Fibroblast of lung (primary cell): ENCODE measurements at regions not wholly inside any gene's neighbourhood (a gene's known extent, or its start where the extent isn't known, plus 50 kb on each side); places are given as distances from the start of the nearest gene placed in this dataset.

Source experiments
- DNase-seq, 2 donors: peaks; one replicate each; pipeline versions ENCODE4 v3.0.0 to v3.0.0-alpha.2; 2010; ENCODE audit warnings: low read depth in 2 of 2
- H2AFZ ChIP-seq: 2 replicates; pipeline ENCODE4 v1.5.1; 2012; ENCODE audit warnings: low read length, control low read depth, inconsistent platforms
- H3K27ac ChIP-seq: 2 replicates; pipeline ENCODE4 v1.5.1; 2011; ENCODE audit warnings: low read length, control low read depth; ENCODE audit not compliant: insufficient read depth
- H3K27me3 ChIP-seq: 2 replicates; pipeline ENCODE4 v1.5.1; 2011; ENCODE audit warnings: mild to moderate bottlenecking, low read length; ENCODE audit not compliant: control insufficient read depth, insufficient read depth
- H3K36me3 ChIP-seq: 2 replicates; pipeline ENCODE4 v1.5.1; 2011; ENCODE audit warnings: low read length; ENCODE audit not compliant: control insufficient read depth, insufficient read depth
- H3K4me1 ChIP-seq: 2 replicates; pipeline ENCODE4 v1.5.1; 2011; ENCODE audit warnings: low read length; ENCODE audit not compliant: control insufficient read depth, insufficient read depth; ENCODE audit errors: extremely low read depth
- H3K4me2 ChIP-seq: 2 replicates; pipeline ENCODE4 v1.5.1; 2011; ENCODE audit warnings: low read length, control low read depth; ENCODE audit not compliant: insufficient read depth; ENCODE audit errors: extremely low read depth
- H3K4me3 ChIP-seq, 4 experiments: fragments of 200-600 bp in 1 of 4; sonication (generic) in 1 of 4; replicated peaks in 1 of 4; 2 replicates each; pipeline ENCODE4 v1.5.1; 2011 to 2016; ENCODE audit warnings: low read length in 4 of 4, low read depth in 3 of 4, mild to moderate bottlenecking in 3 of 4, control low read depth in 2 of 4, inconsistent platforms in 1 of 4, mixed read lengths in 1 of 4; ENCODE audit not compliant: insufficient read depth in 1 of 4; ENCODE audit errors: control extremely low read depth in 1 of 4
- H3K79me2 ChIP-seq: 2 replicates; pipeline ENCODE4 v1.5.1; 2012; ENCODE audit warnings: mild to moderate bottlenecking, low read length, inconsistent platforms; ENCODE audit not compliant: control insufficient read depth, insufficient read depth
- H3K9ac ChIP-seq: 2 replicates; pipeline ENCODE4 v1.5.1; 2011; ENCODE audit warnings: mild to moderate bottlenecking, low read length, control low read depth; ENCODE audit not compliant: insufficient read depth
- H3K9me3 ChIP-seq: 2 replicates; pipeline ENCODE4 v1.5.1; 2012; ENCODE audit warnings: low read depth, low read length; ENCODE audit not compliant: control insufficient read depth, insufficient read depth
- H4K20me1 ChIP-seq: 2 replicates; pipeline ENCODE4 v1.5.1; 2011; ENCODE audit warnings: low read length; ENCODE audit not compliant: control insufficient read depth, insufficient read depth; ENCODE audit errors: extremely low read depth
- CTCF ChIP-seq, 2 donors: IDR thresholded peaks in 1 of 2; conservative IDR thresholded peaks in 1 of 2; 1 replicate in 1 of 2; 2 replicates in 1 of 2; pipeline ENCODE4 v1.5.1; 2011 to 2012; ENCODE audit warnings: low read length in 2 of 2, control low read depth in 1 of 2, inconsistent platforms in 1 of 2, low read depth in 1 of 2, mild to moderate bottlenecking in 1 of 2
- EZH2 ChIP-seq: IDR thresholded peaks from 2 replicates; pipeline ENCODE4 v1.5.1; 2012; ENCODE audit warnings: low read length, control low read depth, mild to moderate bottlenecking; ENCODE audit errors: missing control alignments

GRCh38 chr5:68946728-68947127 is 147.1 kb upstream of the SLC30A5 start:
- H3K4me2 ChIP-seq: no peak overlapping the region
- H3K27ac ChIP-seq: no peak overlapping the region
- no peaks in the 10 kb centered on the region for H3K4me1 ChIP-seq
- H2AFZ ChIP-seq: no peak overlapping the region
- DNase-seq: no peak
- no peaks in the 10 kb centered on the region for H3K36me3 ChIP-seq
- no peaks in the 10 kb centered on the region for H3K79me2 ChIP-seq
- H3K27me3 ChIP-seq: peaks cover 4% of the 10 kb centered on the region
- no peaks in the 10 kb centered on the region for H4K20me1 ChIP-seq
- no peak overlapping the region for H3K9ac ChIP-seq
- TF ChIP-seq CTCF (conservative IDR thresholded peaks at IDR 0.05 in 1 of 2, IDR thresholded peaks at IDR 0.05 in 1 of 2; ENCODE audit: low read depth in 1 of 2, low read length in 2 of 2) (no peak), EZH2 (no peak)
- H3K4me3 ChIP-seq: no peak overlapping the region
- no peaks in the 10 kb centered on the region for H3K9me3 ChIP-seq

- Histone ChIP-seq H3K9me3 (no peaks in the 10 kb centered on the region), H3K4me3 (no peak overlapping the region), H3K9ac (no peak overlapping the region), H3K36me3 (no peaks in the 10 kb centered on the region), H3K79me2 (no peaks in the 10 kb centered on the region), H3K27me3 (peaks cover 4% of the 10 kb centered on the region), H3K4me2 (no peak overlapping the region), H2AFZ (no peak overlapping the region), H3K27ac (no peak overlapping the region), H4K20me1 (no peaks in the 10 kb centered on the region), H3K4me1 (no peaks in the 10 kb centered on the region)
- no peak for DNase-seq
- TF ChIP-seq EZH2 (no peak), CTCF (conservative IDR thresholded peaks at IDR 0.05 in 1 of 2, IDR thresholded peaks at IDR 0.05 in 1 of 2; ENCODE audit: low read depth in 1 of 2, low read length in 2 of 2) (no peak)
Measured at GRCh38 chr5:68947986-68948385, 145.8 kb upstream of the SLC30A5 start.

- Histone ChIP-seq H3K4me3 (no peak overlapping the region), H3K9me3 (no peaks in the 10 kb centered on the region), H3K36me3 (no peaks in the 10 kb centered on the region), H2AFZ (no peak overlapping the region), H3K27me3 (peaks cover 4% of the 10 kb centered on the region), H3K4me2 (no peak overlapping the region), H3K27ac (no peak overlapping the region), H3K79me2 (no peaks in the 10 kb centered on the region), H3K4me1 (no peaks in the 10 kb centered on the region), H3K9ac (no peak overlapping the region), H4K20me1 (no peaks in the 10 kb centered on the region)
- no peak for DNase-seq
- TF ChIP-seq CTCF (conservative IDR thresholded peaks at IDR 0.05 in 1 of 2, IDR thresholded peaks at IDR 0.05 in 1 of 2; ENCODE audit: low read depth in 1 of 2, low read length in 2 of 2) (no peak), EZH2 (no peak)
Measured at GRCh38 chr5:68949256-68949655, 144.6 kb upstream of the SLC30A5 start.
